NCI-H2029 (cell line): ENCODE measurements at regions not wholly inside any gene's neighbourhood (a gene's known extent, or its start where the extent isn't known, plus 50 kb on each side); places are given as distances from the start of the nearest gene placed in this dataset.
"Not testable (repeated sequence)": the region's sequence is repeated elsewhere in the genome, so short reads cannot be mapped to it uniquely, and the experiment has no call there.

ENCODE experiments used
- DNase-seq: peaks from one replicate; lab custom pipeline; 2025; lab: John Stamatoyannopoulos, UW

DNA sequence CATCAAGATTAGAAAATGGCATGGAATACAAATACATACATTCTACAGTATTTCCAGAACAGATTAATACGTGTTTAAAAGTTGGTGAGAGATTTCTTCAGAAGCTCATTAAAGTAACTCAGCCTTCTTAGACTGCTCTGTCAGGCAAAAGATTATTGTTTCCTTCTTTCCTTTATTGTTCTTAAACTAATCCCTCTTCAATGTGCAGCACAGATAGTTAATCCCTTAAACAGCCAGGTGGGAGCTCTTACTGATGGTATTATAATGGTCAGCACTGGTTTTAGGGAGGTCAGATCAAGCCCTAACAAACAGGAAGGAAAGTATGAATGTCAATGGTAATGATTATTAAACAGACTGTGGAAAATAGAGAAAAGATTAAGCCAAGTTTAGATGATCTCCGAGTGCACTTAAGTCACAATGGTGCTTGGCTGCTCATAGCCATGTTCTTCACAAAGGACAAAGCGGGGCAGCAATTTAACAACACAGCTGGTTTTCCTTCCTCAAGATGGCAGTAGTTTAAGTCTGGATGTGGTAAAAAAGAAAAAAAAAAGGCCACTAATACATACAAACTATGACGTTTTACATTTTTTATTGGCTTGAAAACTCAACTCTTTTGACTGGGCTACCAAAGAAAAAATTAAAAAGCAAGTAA is 992.6 kb downstream of the PCDH9 start:
- DNase-seq = no peak

DNA sequence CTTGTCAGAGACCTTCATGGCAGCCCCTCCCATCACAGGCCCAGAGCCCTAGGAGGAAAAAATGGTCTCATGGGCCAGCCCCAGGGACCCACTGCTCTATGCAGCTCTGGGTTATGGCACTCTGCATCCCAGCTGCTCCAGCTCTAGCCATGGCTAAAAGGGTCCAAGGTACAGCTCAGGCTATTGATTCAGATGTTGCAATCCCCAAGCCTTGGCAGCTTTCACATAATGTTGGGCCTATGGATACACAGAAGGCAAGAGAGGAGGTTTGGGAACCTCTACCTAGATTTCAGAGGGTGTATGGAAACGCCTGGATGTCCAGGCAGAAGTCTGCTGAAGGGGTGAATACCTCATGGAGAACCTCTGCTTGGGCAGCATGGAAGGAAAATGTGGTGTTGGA is 996.0 kb downstream of the PCDH9 start:
- no peak for DNase-seq

DNA sequence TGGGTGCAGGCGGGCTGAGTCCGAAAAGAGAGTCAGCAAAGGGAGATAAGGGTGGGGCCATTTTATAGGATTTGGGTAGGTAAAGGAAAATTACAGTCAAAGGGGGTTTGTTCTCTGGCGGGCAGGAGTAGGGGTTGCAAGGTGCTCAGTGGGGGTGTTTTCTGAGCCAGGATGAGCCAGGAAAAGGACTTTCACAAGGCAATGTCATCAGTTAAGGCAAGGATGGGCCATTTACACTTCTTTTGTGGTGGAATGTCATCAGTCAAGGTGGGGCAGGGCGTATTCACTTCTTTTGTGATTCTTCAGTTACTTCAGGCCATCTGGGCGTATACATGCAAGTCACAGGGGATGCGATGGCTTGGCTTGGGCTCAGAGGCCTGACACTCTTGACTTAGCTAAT is 998.2 kb downstream of the PCDH9 start:
- DNase-seq = not testable (repeated sequence)

- no peak for DNase-seq
Observed at GRCh38 chr13:66225072-66225471, 1005.1 kb downstream of the PCDH9 start.

DNA sequence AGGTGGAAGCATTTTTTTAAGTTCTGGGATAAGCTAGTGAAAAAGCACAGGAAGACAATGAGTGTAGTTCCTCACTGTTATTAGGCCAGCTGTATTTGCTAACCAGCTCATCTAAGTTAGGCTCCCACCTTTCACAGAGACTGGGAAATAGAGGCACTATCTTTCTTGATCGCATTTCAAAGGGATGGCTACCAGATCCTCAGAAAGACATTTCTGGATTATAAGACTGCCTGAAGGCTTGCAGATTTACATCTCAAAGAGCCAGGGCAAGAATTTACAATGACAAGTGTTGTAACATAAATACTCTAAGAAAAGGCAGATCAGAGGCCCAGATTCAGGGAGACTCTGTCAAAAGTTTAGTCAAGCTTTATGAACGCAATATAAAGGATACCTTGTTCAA is 1005.5 kb downstream of the PCDH9 start:
- DNase-seq = no peak

- DNase-seq = no peak
Observed at GRCh38 chr13:66222926-66223325, 1007.2 kb downstream of the PCDH9 start.

GRCh38 chr13:66222127-66222526 is 1008.0 kb downstream of the PCDH9 start:
- no peak for DNase-seq

DNA sequence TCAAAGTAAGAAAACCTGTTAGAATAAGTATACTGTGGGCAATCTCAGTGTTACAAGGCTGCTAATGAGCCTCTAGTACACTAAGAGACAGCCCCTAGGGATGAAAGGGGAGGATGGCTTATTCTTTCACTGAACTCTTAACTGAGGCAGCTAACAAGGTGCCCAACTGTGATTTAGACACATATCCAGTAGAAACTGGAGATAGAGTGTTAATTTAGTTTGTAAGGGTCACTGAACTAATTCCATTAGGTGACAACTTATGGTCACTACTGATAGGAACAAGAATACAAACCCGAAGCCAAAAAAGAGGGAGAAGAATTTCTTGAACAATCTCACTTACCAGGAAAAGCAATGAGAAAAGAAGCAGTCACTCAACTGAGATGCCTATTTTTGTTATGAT is 1010.6 kb downstream of the PCDH9 start:
- DNase-seq = no peak

DNA sequence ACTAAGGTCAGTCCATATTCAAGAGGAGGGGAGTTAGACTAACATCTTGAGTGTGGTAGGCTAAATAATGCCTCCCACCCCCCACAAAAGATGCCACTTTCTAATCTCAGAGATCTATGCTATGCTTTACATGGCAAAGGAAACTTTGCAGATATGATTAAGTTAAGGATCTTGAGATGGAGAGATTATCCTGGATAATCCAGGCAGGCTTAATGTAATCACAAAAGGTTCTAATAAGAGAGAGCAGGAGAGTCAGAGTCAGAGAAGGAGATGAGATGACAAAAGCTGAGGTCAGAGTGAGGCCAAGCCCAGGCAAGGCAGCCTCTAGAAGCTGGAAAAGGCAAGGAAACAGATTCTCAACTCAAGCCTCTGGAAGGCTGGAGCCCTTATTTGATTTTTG is 1011.6 kb downstream of the PCDH9 start:
- DNase-seq = no peak

- no peak for DNase-seq
Observed at GRCh38 chr13:66216728-66217127, 1013.4 kb downstream of the PCDH9 start.

- DNase-seq = no peak
Observed at GRCh38 chr13:66214467-66214866, 1015.7 kb downstream of the PCDH9 start.

- no peak for DNase-seq
Observed at GRCh38 chr13:66212511-66212910, 1017.6 kb downstream of the PCDH9 start.

- no peak for DNase-seq
Observed at GRCh38 chr13:66210677-66211076, 1019.5 kb downstream of the PCDH9 start.

GRCh38 chr13:66208589-66208988 is 1021.5 kb downstream of the PCDH9 start:
- DNase-seq = no peak

DNA sequence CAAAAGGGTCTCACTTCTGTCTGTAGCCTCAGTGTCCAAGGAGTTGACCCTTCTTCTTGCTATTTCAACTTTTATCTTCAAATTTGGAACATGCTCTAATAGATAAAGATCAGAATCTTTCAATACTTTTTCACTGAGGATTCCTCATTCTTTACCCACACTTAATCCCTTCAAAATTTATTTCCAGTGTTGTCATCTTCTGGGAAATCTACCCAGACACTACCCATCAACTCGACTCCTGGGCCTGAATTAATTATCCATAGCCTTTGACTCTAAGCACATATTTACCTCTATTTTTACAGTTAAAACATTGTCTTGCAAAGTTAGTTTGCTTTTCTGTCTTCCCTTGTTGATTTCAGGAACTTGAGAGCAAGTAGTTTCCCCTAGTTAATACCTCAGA is 1022.5 kb downstream of the PCDH9 start:
- DNase-seq = no peak

DNA sequence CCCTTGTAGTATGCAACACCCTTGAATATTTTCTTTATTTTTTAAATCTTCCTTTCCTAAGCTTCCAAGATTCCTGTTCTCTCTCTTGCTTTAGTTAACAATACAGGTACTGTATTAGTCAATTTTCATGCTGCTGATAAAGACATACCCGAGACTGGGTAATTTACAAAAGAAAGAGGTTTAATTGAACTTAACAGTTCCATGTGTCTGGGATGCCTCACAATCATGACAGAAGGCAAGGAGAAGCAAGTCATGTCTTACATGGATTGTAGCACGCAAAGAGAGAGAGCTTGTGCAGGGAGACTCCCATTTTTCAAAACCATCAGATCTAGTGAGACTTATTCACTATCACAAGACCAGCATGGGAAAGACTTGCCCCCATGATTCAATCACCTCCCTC is 1024.3 kb downstream of the PCDH9 start:
- no peak for DNase-seq

GRCh38 chr13:66200555-66200954 is 1029.6 kb downstream of the PCDH9 start:
- DNase-seq = no peak

- no peak for DNase-seq
Observed at GRCh38 chr13:66195238-66195637, 1034.9 kb downstream of the PCDH9 start.

GRCh38 chr13:66189986-66190385 is 1040.2 kb downstream of the PCDH9 start:
- DNase-seq = no peak

GRCh38 chr13:66180836-66181235 is 1049.3 kb downstream of the PCDH9 start:
- no peak for DNase-seq

DNA sequence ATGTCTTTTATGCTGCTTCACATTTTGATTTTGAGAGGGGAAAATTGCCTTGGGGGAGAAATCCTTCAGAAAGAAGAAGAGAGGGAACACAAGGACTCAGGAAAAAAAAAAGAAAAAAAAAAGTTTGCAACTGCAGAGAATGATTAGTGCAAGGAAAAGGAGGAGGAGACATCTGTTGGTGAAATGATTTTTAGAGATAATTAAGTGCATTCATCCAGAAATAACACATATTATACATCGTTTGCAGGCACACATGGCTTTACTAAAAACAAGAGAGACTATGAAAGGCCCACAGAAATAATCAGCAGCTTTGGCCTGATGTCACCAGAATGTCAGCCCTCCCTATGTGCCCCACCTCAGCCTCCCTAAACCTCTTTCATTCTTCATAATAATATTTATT is 1058.2 kb downstream of the PCDH9 start:
- DNase-seq = no peak

- no peak for DNase-seq
Observed at GRCh38 chr13:66162470-66162869, 1067.7 kb downstream of the PCDH9 start.

DNA sequence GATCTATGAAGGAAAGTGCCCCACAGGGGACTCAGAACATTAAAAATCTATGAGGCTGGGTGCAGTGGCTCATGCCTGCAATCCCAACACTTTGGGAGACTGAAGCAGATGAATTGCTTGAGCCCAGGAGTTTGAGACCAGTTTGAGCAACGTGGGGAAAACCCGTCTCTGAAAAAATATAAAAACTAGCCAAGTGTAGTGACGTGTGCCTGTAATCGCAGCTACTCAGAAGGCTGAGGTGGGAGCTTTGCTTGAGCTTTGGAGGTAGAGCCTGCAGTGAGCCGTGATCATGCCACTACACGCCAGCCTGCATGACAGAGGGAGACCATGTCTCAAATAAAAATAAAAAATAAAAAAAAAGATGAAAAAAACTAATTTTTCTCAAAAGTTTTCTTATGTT is 1070.6 kb downstream of the PCDH9 start:
- DNase-seq = no peak

GRCh38 chr13:66154976-66155375 is 1075.2 kb downstream of the PCDH9 start:
- DNase-seq = no peak

- DNase-seq = no peak
Observed at GRCh38 chr13:66154354-66154753, 1075.8 kb downstream of the PCDH9 start.
